Skeletal muscle satellite cell (primary cell): ENCODE measurements at regions not wholly inside any gene's neighbourhood (a gene's known extent, or its start where the extent isn't known, plus 50 kb on each side); places are given as distances from the start of the nearest gene placed in this dataset.
"Not testable (repeated sequence)": the region's sequence is repeated elsewhere in the genome, so short reads cannot be mapped to it uniquely, and the experiment has no call there.

Source experiments
- H3K27me3 ChIP-seq: 2 replicates; pipeline ENCODE4 v1.7.0; 2013; ENCODE audit warnings: low read length; ENCODE audit not compliant: control insufficient read depth, insufficient read depth
- H3K36me3 ChIP-seq: 2 replicates; pipeline ENCODE4 v1.7.0; 2013; ENCODE audit warnings: mild to moderate bottlenecking, control low read depth, low read length; ENCODE audit not compliant: insufficient read depth
- H3K4me1 ChIP-seq: 2 replicates; pipeline ENCODE4 v1.7.0; 2013; ENCODE audit warnings: low read length; ENCODE audit not compliant: control insufficient read depth, insufficient read depth
- H3K4me2 ChIP-seq: 2 replicates; pipeline ENCODE4 v1.7.0; 2013; ENCODE audit warnings: mild to moderate bottlenecking, low read length
- H3K4me3 ChIP-seq: 2 replicates; pipeline ENCODE4 v1.7.0; 2013; ENCODE audit warnings: low read length
- H3K9ac ChIP-seq: 2 replicates; pipeline ENCODE4 v1.7.0; 2013; ENCODE audit warnings: mild to moderate bottlenecking, low read depth, low read length, moderate library complexity
- H3K9me3 ChIP-seq: replicated peaks from 2 replicates; pipeline ENCODE4 v1.7.0; 2013; ENCODE audit warnings: mild to moderate bottlenecking, control low read depth, low read length

- Histone ChIP-seq H3K9me3 (peaks cover 3% of the 10 kb centered on the region), H3K9ac (no peak overlapping the region), H3K4me2 (no peak overlapping the region), H3K4me1 (no peaks in the 10 kb centered on the region), H3K27me3 (no peaks in the 10 kb centered on the region), H3K36me3 (no peaks in the 10 kb centered on the region), H3K4me3 (no peak overlapping the region)
These were observed 1527.3 kb upstream of the GOT2 start for GRCh38 chr16:60261425-60261824.

- H3K4me2 ChIP-seq, result no peak overlapping the region
- no peaks in the 10 kb centered on the region for H3K4me1 ChIP-seq
- H3K9ac ChIP-seq, result no peak overlapping the region
- H3K9me3 ChIP-seq, result no peaks in the 10 kb centered on the region
- no peaks in the 10 kb centered on the region for H3K27me3 ChIP-seq
- H3K36me3 ChIP-seq, result no peaks in the 10 kb centered on the region
- no peak overlapping the region for H3K4me3 ChIP-seq
These were observed 1525.8 kb upstream of the GOT2 start for GRCh38 chr16:60259956-60260355.

GRCh38 chr16:60246086-60246485, 1512.0 kb upstream of the GOT2 start:
- H3K36me3 ChIP-seq, result no peaks in the 10 kb centered on the region
- no peak overlapping the region for H3K4me3 ChIP-seq
- H3K4me2 ChIP-seq, result no peak overlapping the region
- H3K9me3 ChIP-seq, result peaks cover 3% of the 10 kb centered on the region
- no peak overlapping the region for H3K9ac ChIP-seq
- no peaks in the 10 kb centered on the region for H3K4me1 ChIP-seq
- H3K27me3 ChIP-seq, result no peaks in the 10 kb centered on the region

GRCh38 chr16:60241671-60242070, 1507.6 kb upstream of the GOT2 start:
- no peak overlapping the region for H3K4me3 ChIP-seq
- peaks cover 3% of the 10 kb centered on the region for H3K9me3 ChIP-seq
- H3K4me2 ChIP-seq, result no peak overlapping the region
- no peaks in the 10 kb centered on the region for H3K4me1 ChIP-seq
- H3K36me3 ChIP-seq, result no peaks in the 10 kb centered on the region
- no peaks in the 10 kb centered on the region for H3K27me3 ChIP-seq
- no peak overlapping the region for H3K9ac ChIP-seq

GRCh38 chr16:60230666-60231065, 1496.5 kb upstream of the GOT2 start:
- Histone ChIP-seq H3K9me3 (no peaks in the 10 kb centered on the region), H3K36me3 (no peaks in the 10 kb centered on the region), H3K9ac (no peak overlapping the region), H3K4me3 (no peak overlapping the region), H3K27me3 (no peaks in the 10 kb centered on the region), H3K4me1 (no peaks in the 10 kb centered on the region), H3K4me2 (no peak overlapping the region)

GRCh38 chr16:60225541-60225940, 1491.4 kb upstream of the GOT2 start:
- no peak overlapping the region for H3K4me2 ChIP-seq
- H3K4me1 ChIP-seq, result no peaks in the 10 kb centered on the region
- no peak overlapping the region for H3K4me3 ChIP-seq
- H3K27me3 ChIP-seq, result no peaks in the 10 kb centered on the region
- H3K9ac ChIP-seq, result no peak overlapping the region
- peaks cover 8% of the 10 kb centered on the region for H3K9me3 ChIP-seq
- H3K36me3 ChIP-seq, result no peaks in the 10 kb centered on the region

GRCh38 chr16:60217787-60218186, 1483.7 kb upstream of the GOT2 start:
- peaks cover 4% of the 10 kb centered on the region for H3K9me3 ChIP-seq
- no peak overlapping the region for H3K4me2 ChIP-seq
- H3K4me1 ChIP-seq, result no peaks in the 10 kb centered on the region
- H3K4me3 ChIP-seq, result no peak overlapping the region
- H3K27me3 ChIP-seq, result no peaks in the 10 kb centered on the region
- no peaks in the 10 kb centered on the region for H3K36me3 ChIP-seq
- no peak overlapping the region for H3K9ac ChIP-seq

GRCh38 chr16:60214311-60214710, 1480.2 kb upstream of the GOT2 start:
- no peaks in the 10 kb centered on the region for H3K9me3 ChIP-seq
- no peaks in the 10 kb centered on the region for H3K4me1 ChIP-seq
- H3K4me2 ChIP-seq, result no peak overlapping the region
- H3K36me3 ChIP-seq, result no peaks in the 10 kb centered on the region
- H3K9ac ChIP-seq, result no peak overlapping the region
- no peak overlapping the region for H3K4me3 ChIP-seq
- no peaks in the 10 kb centered on the region for H3K27me3 ChIP-seq

- no peaks in the 10 kb centered on the region for H3K27me3 ChIP-seq
- no peaks in the 10 kb centered on the region for H3K36me3 ChIP-seq
- H3K4me1 ChIP-seq, result no peaks in the 10 kb centered on the region
- no peak overlapping the region for H3K4me3 ChIP-seq
- no peak overlapping the region for H3K4me2 ChIP-seq
- no peak overlapping the region for H3K9ac ChIP-seq
- no peaks in the 10 kb centered on the region for H3K9me3 ChIP-seq
These were observed 1472.4 kb upstream of the GOT2 start for GRCh38 chr16:60206516-60206915.

- H3K4me1 ChIP-seq, result no peaks in the 10 kb centered on the region
- H3K9ac ChIP-seq, result no peak overlapping the region
- H3K9me3 ChIP-seq, result no peaks in the 10 kb centered on the region
- no peak overlapping the region for H3K4me2 ChIP-seq
- no peak overlapping the region for H3K4me3 ChIP-seq
- H3K36me3 ChIP-seq, result no peaks in the 10 kb centered on the region
- no peaks in the 10 kb centered on the region for H3K27me3 ChIP-seq
These were observed 1470.1 kb upstream of the GOT2 start for GRCh38 chr16:60204181-60204580.

GRCh38 chr16:60203525-60204124, 1469.5 kb upstream of the GOT2 start:
- H3K27me3 ChIP-seq, result no peaks in the 10 kb centered on the region
- H3K9ac ChIP-seq, result no peak overlapping the region
- no peak overlapping the region for H3K4me2 ChIP-seq
- H3K4me1 ChIP-seq, result no peaks in the 10 kb centered on the region
- H3K36me3 ChIP-seq, result no peaks in the 10 kb centered on the region
- H3K9me3 ChIP-seq, result no peaks in the 10 kb centered on the region
- H3K4me3 ChIP-seq, result no peak overlapping the region

GRCh38 chr16:60200729-60201128, 1466.6 kb upstream of the GOT2 start:
- H3K27me3 ChIP-seq, H3K9me3 ChIP-seq, H3K4me2 ChIP-seq, H3K4me1 ChIP-seq, H3K36me3 ChIP-seq, H3K4me3 ChIP-seq, H3K9ac ChIP-seq: not testable (repeated sequence)
